ENCODE measurements at regions not wholly inside any gene's neighbourhood (a gene's known extent, or its start where the extent isn't known, plus 50 kb on each side); places are given as distances from the start of the nearest gene placed in this dataset.

GRCh38 chr1:56025942-56026341 is 553.4 kb downstream of the PLPP3 start:
- TF ChIP-seq CTCF (IDR thresholded peaks at IDR 0.05; ENCODE audit: control extremely low read depth in 1 of 3, insufficient read depth in 1 of 3, low read depth in 1 of 3, low read length in 3 of 3) (no peak), GABPA (IDR thresholded peaks at IDR 0.05; ENCODE audit: borderline replicate concordance, insufficient read depth, low read length) (no peak), BRCA1 (IDR thresholded peaks at IDR 0.05; ENCODE audit: low read depth, low read length) (no peak), JUND (IDR thresholded peaks at IDR 0.05; ENCODE audit: low read length) (no peak), EZH2 (IDR thresholded peaks at IDR 0.05; ENCODE audit: low read depth, low read length, severe bottlenecking) (no peak)
